ENCODE measurements at regions not wholly inside any gene's neighbourhood (a gene's known extent, or its start where the extent isn't known, plus 50 kb on each side); places are given as distances from the start of the nearest gene placed in this dataset.

DNA sequence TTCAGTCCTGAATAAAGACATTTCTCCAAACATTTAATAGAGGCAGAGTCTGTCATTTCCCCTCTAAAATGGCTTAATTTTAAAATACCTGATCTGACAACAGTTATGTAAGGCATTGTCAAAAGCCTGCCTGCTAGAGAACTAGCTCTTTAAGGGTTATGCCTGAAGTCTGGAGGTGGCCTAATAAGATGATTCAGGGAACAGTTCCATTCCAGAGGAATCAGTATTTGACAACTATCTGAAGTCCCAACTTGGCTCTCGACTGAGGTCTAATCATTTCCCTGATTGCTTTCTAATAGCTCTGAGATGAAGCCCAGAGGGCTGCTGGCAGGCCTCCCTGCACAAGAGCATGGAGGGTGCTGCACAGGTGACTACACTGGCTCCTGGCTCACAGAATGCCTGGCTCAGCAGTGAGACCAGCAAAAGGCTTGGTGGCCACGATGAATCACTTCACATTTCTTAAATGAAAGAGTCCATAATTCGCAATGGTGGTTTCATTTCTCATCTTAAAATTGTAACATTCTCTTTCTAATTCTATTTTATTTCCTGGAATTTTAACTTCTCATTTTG, 509.6 kb upstream of the POM121L12 start:
- TF ChIP-seq, protein P1, sequence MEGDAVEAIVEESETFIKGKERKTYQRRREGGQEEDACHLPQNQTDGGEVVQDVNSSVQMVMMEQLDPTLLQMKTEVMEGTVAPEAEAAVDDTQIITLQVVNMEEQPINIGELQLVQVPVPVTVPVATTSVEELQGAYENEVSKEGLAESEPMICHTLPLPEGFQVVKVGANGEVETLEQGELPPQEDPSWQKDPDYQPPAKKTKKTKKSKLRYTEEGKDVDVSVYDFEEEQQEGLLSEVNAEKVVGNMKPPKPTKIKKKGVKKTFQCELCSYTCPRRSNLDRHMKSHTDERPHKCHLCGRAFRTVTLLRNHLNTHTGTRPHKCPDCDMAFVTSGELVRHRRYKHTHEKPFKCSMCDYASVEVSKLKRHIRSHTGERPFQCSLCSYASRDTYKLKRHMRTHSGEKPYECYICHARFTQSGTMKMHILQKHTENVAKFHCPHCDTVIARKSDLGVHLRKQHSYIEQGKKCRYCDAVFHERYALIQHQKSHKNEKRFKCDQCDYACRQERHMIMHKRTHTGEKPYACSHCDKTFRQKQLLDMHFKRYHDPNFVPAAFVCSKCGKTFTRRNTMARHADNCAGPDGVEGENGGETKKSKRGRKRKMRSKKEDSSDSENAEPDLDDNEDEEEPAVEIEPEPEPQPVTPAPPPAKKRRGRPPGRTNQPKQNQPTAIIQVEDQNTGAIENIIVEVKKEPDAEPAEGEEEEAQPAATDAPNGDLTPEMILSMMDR (IDR thresholded peaks at IDR 0.05) = no peak
- TF ChIP-seq POLR2A (IDR thresholded peaks at IDR 0.05) = no peak

Data from thyroid gland (tissue), 4 donors.